ENCODE measurements at regions not wholly inside any gene's neighbourhood (a gene's known extent, or its start where the extent isn't known, plus 50 kb on each side); places are given as distances from the start of the nearest gene placed in this dataset.
"Not testable (repeated sequence)": the region's sequence is repeated elsewhere in the genome, so short reads cannot be mapped to it uniquely, and the experiment has no call there.

- no peak for DNase-seq (ENCODE audit: low spot score)
These were observed 189.1 kb upstream of the KBTBD8 start for GRCh38 chr3:66808891-66809594.

GRCh38 chr3:66809595-66809958 lies 188.5 kb upstream of the KBTBD8 start:
- DNase-seq (ENCODE audit: low spot score): no peak

- DNase-seq (ENCODE audit: low spot score): no peak
These were observed 186.0 kb upstream of the KBTBD8 start for GRCh38 chr3:66812136-66812535.

GRCh38 chr3:66812741-66813140 lies 185.4 kb upstream of the KBTBD8 start:
- no peak for DNase-seq (ENCODE audit: low spot score)

GRCh38 chr3:66816090-66816761 lies 181.9 kb upstream of the KBTBD8 start:
- DNase-seq (ENCODE audit: low spot score): peak; percentile 57

GRCh38 chr3:66817951-66818557 lies 180.1 kb upstream of the KBTBD8 start:
- DNase-seq (ENCODE audit: low spot score): no peak

GRCh38 chr3:66819993-66820501 lies 178.1 kb upstream of the KBTBD8 start:
- no peak for DNase-seq (ENCODE audit: low spot score)

- peak; percentile 63 for DNase-seq (ENCODE audit: low spot score)
These were observed 175.7 kb upstream of the KBTBD8 start for GRCh38 chr3:66822186-66823008.

GRCh38 chr3:66823009-66823397 lies 175.1 kb upstream of the KBTBD8 start:
- DNase-seq (ENCODE audit: low spot score): no peak

- DNase-seq (ENCODE audit: low spot score): no peak
These were observed 174.6 kb upstream of the KBTBD8 start for GRCh38 chr3:66823532-66823931.

GRCh38 chr3:66825375-66825774 lies 172.7 kb upstream of the KBTBD8 start:
- no peak for DNase-seq (ENCODE audit: low spot score)

- DNase-seq (ENCODE audit: low spot score): no peak
These were observed 170.4 kb upstream of the KBTBD8 start for GRCh38 chr3:66827726-66828125.

- DNase-seq (ENCODE audit: low spot score): no peak
These were observed 169.8 kb upstream of the KBTBD8 start for GRCh38 chr3:66828303-66828702.

- DNase-seq (ENCODE audit: low spot score): no peak
These were observed 167.8 kb upstream of the KBTBD8 start for GRCh38 chr3:66830301-66830700.

GRCh38 chr3:66831931-66832330 lies 166.2 kb upstream of the KBTBD8 start:
- no peak for DNase-seq (ENCODE audit: low spot score)

GRCh38 chr3:66836363-66837152 lies 161.5 kb upstream of the KBTBD8 start:
- DNase-seq (ENCODE audit: low spot score): no peak

- DNase-seq (ENCODE audit: low spot score): no peak
These were observed 159.4 kb upstream of the KBTBD8 start for GRCh38 chr3:66838704-66839103.

GRCh38 chr3:66839508-66839907 lies 158.6 kb upstream of the KBTBD8 start:
- no peak for DNase-seq (ENCODE audit: low spot score)

GRCh38 chr3:66842761-66843464 lies 155.2 kb upstream of the KBTBD8 start:
- DNase-seq (ENCODE audit: low spot score): not testable (repeated sequence)

- no peak for DNase-seq (ENCODE audit: low spot score)
These were observed 146.1 kb upstream of the KBTBD8 start for GRCh38 chr3:66851894-66852613.

Data from AG20443 (cell line).